Mucosa of descending colon (tissue), 3 donors: ENCODE measurements at regions not wholly inside any gene's neighbourhood (a gene's known extent, or its start where the extent isn't known, plus 50 kb on each side); places are given as distances from the start of the nearest gene placed in this dataset.
"Not testable (repeated sequence)": the region's sequence is repeated elsewhere in the genome, so short reads cannot be mapped to it uniquely, and the experiment has no call there.

Experiments
- ATAC-seq: fragments of 200-7000 bp; cut with Tn5 transposase; one replicate; pipeline ENCODE4 v1.9.1; 2020; ENCODE audit warnings: mild to moderate bottlenecking, moderate library complexity
- DNase-seq, 3 donors: peaks; one replicate each; pipeline ENCODE4 v3.0.0-alpha.2; 2020
- H3K36me3 ChIP-seq: fragments of 200-600 bp; one replicate; pipeline ENCODE4 v1.8.0; 2021; ENCODE audit warnings: low read depth, mild to moderate bottlenecking
- H3K4me1 ChIP-seq: fragments of 200-600 bp; one replicate; pipeline ENCODE4 v1.8.0; 2021; ENCODE audit warnings: low read depth, mild to moderate bottlenecking
- H3K4me3 ChIP-seq: fragments of 200-600 bp; one replicate; pipeline ENCODE4 v1.8.0; 2021; ENCODE audit warnings: mild to moderate bottlenecking
- H3K9me3 ChIP-seq: fragments of 200-600 bp; one replicate; pipeline ENCODE4 v1.8.0; 2021; ENCODE audit warnings: mild to moderate bottlenecking
- intact Hi-C, 2 donors: fragments of 100-400 bp; cut with DNase I in 1 of 2; cut with micrococcal nuclease in 1 of 2; formaldehyde crosslinking; loops; one replicate each; pipeline versions ENCODE4 v1.11.0 to v1.11.1; 2022; cut with DNase I, micrococcal nuclease
- TF ChIP-seq, protein P1 (sequence below): fragments of 200-600 bp; IDR thresholded peaks from one replicate; pipeline ENCODE4 v1.8.0; 2022; ENCODE audit warnings: antibody characterized with exemption, mild to moderate bottlenecking
- donor health status: DM: no; HTN: no; CAD: no; lungs with moderate emphysema.
- donor health status: DM: no; HTN: no; CAD: no.
- donor health status: DM: no; HTN: yes; CAD: no.

DNA sequence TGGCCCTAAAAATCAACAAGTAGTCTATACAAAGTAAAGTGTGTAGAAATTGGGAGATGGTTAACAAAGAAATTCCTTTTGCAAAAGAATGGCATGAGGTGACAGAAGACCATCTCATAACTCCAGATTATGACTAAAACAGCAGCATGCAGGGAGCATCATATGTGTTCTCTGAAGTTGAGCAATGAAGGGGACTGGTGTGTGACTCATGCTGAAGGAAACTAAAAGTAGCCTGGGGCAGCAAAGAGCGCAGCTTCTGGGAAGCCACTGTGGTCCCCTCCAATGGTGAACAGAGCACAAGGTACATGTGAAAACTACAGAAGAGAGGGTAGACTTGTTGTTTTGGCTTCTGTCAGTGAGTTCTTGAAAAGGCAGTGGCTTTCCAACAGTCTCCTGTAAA is 133.4 kb downstream of the MACC1 start:
- ATAC-seq (peak; percentile 48), DNase-seq (no peak)
- H3K4me3 ChIP-seq: no peak overlapping the region
- TF ChIP-seq, protein P1, sequence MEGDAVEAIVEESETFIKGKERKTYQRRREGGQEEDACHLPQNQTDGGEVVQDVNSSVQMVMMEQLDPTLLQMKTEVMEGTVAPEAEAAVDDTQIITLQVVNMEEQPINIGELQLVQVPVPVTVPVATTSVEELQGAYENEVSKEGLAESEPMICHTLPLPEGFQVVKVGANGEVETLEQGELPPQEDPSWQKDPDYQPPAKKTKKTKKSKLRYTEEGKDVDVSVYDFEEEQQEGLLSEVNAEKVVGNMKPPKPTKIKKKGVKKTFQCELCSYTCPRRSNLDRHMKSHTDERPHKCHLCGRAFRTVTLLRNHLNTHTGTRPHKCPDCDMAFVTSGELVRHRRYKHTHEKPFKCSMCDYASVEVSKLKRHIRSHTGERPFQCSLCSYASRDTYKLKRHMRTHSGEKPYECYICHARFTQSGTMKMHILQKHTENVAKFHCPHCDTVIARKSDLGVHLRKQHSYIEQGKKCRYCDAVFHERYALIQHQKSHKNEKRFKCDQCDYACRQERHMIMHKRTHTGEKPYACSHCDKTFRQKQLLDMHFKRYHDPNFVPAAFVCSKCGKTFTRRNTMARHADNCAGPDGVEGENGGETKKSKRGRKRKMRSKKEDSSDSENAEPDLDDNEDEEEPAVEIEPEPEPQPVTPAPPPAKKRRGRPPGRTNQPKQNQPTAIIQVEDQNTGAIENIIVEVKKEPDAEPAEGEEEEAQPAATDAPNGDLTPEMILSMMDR: no peak
- H3K36me3 ChIP-seq: no peaks in the 10 kb centered on the region
- intact Hi-C loops: no loop called here
- H3K9me3 ChIP-seq: no peaks in the 10 kb centered on the region
- H3K4me1 ChIP-seq: no peaks in the 10 kb centered on the region

DNA sequence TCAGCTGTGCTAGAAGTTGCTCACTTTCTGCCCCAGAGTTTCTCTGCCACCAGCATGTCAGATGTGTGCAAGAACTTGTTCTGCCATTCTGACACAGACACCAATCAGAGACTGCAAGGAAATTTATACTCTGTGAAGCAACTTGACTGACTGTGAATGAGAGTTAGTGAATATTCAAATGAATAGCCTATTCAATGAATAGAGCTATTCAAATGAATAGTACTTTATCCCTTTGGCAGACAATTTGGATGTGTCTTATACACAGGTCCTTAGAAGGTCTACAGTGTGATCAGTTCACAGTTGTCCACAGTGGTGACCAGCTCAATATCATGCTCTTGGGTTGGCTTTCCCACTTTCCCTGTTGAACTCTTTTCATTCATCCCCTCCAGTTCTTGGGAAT is 138.1 kb downstream of the MACC1 start:
- ATAC-seq: no peak
- intact Hi-C loops: no loop called here

DNA sequence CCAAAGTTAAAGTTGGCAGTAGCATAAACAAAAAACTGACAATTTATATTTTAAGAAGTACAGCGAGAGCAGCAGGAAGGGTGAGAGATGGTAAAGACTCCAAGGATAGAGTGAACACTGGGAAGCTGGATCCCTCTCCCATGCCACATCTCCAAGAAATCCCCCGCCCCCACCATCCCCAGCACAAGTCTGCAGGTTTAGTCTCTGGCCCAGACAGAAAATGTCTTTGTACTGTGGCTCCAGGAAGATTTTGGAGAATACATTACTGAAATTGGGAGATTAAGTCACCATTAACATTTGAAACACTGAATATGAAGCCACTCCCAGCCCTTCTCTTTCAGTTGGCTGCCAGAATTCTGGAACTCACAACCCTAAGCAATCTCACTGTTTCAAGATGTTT is 140.3 kb downstream of the MACC1 start:
- intact Hi-C loops: loop anchor here in 1 of 2 donors (1.0 kb wide), 1 partner anchor 10 kb away; no protein-coding TSS in a partner anchor
- TF ChIP-seq, protein P1: no peak
- no peak for ATAC-seq
- no peak for DNase-seq
- no peaks in the 10 kb centered on the region for H3K36me3 ChIP-seq
- no peaks in the 10 kb centered on the region for H3K4me1 ChIP-seq
- H3K9me3 ChIP-seq: no peaks in the 10 kb centered on the region
- H3K4me3 ChIP-seq: no peak overlapping the region

More for the DNA sequence above, 138.1 kb downstream of the MACC1 start:
- H3K4me3 ChIP-seq: no peak overlapping the region
- DNase-seq: no peak
- TF ChIP-seq, protein P1: no peak
- no peaks in the 10 kb centered on the region for H3K9me3 ChIP-seq
- no peaks in the 10 kb centered on the region for H3K36me3 ChIP-seq
- no peaks in the 10 kb centered on the region for H3K4me1 ChIP-seq

GRCh38 chr7:20075992-20076820 is 141.0 kb downstream of the MACC1 start:
- no peaks in the 10 kb centered on the region for H3K4me1 ChIP-seq
- H3K36me3 ChIP-seq: no peaks in the 10 kb centered on the region
- no peaks in the 10 kb centered on the region for H3K9me3 ChIP-seq
- intact Hi-C loops: no loop called here
- no peak overlapping the region for H3K4me3 ChIP-seq
- no peak for DNase-seq
- TF ChIP-seq, protein P1: no peak
- ATAC-seq: no peak

DNA sequence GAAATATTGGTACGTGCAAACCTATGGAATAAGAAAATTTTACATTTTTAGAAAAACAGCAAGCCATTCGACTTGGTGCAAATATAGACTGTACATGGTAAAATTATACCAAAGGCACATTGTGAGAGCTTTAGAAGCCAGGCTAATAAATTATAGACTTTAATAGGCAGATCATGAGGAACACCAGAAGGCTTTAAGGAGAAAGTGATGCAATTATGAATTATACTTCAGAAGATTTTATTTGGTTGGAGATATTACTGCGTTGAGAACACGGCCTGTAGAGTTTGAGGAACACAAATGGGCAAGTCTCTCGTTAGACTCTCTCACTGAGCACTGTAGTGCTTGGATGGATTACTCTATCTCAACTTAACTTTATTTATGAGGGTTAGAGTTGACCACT is 141.7 kb downstream of the MACC1 start:
- ATAC-seq (no peak), DNase-seq (no peak)
- no peaks in the 10 kb centered on the region for H3K36me3 ChIP-seq
- intact Hi-C loops: no loop called here
- no peak overlapping the region for H3K4me3 ChIP-seq
- no peaks in the 10 kb centered on the region for H3K9me3 ChIP-seq
- TF ChIP-seq, protein P1: no peak
- H3K4me1 ChIP-seq: no peaks in the 10 kb centered on the region

GRCh38 chr7:20068004-20068403 is 149.2 kb downstream of the MACC1 start:
- intact Hi-C loops, ATAC-seq, H3K36me3 ChIP-seq, H3K4me3 ChIP-seq, DNase-seq, H3K9me3 ChIP-seq, H3K4me1 ChIP-seq: not testable (repeated sequence)
